ENCODE measurements at regions not wholly inside any gene's neighbourhood (a gene's known extent, or its start where the extent isn't known, plus 50 kb on each side); places are given as distances from the start of the nearest gene placed in this dataset.
"Not testable (repeated sequence)": the region's sequence is repeated elsewhere in the genome, so short reads cannot be mapped to it uniquely, and the experiment has no call there.

DNA sequence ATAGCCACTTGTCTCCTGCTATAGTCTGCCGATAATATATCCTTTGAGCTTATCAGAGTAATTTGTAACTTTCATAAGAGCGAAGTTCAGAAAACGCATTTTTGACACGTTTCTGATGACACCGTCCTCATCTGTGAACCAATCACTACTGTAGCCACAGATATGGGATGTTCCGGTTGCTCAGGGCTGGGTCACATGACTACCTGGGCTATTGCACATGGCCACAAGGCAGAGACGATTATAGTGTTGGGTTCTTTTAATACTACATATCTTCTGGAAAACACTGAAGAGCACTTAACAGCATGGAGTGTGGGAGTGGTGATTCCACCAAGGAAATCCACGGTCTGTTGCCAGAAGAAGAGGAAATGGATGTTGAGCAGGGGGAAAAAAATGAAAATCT lies 115.0 kb upstream of the ADRA1B start:
- in situ Hi-C loops (cut with HindIII; ENCODE audit: low pct_ligation_motif_present, low pct_unique_long_range_greater_than_20kb, low sequenced_read_pairs) = no loop called here
- DNase-seq = no peak

DNA sequence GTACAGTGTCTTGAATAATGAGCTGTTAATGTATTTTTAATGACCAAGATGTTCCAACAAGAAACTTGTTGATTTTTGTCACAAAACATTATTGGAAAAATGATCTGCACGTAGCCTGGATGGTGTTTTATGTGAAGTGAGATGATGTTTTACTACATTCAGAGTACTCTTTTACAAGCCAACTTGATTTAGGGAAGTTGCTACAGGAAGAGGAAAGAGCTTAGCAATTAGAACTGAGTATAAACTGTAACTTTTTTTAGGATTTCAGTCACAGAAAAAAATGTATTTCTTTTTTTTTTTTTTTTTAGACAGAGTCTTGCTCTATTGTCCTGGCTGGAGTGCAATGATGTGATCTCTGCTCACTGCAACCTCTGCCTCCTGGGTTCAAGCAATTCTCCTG lies 113.6 kb upstream of the ADRA1B start:
- in situ Hi-C loops (cut with HindIII; ENCODE audit: low pct_ligation_motif_present, low pct_unique_long_range_greater_than_20kb, low sequenced_read_pairs) = no loop called here
- DNase-seq = no peak

DNA sequence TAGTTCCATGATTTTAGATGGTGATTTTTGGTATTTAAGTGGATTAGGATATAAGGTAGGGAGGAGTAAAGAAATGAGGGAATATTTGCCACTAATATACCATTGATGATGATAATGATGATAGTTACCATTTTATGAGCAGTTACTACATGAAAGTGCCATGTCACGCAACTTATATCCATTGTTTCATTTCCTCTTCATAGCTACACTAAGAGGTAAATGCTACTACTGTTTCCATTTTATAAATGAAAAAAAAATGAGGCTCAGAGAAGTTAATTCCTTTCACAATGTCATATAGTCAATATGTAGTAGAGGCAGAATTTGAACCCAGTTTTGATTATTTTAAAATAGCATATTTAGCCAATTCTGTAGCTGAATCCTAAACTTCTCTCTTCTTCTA lies 112.2 kb upstream of the ADRA1B start:
- in situ Hi-C loops (cut with HindIII; ENCODE audit: low pct_ligation_motif_present, low pct_unique_long_range_greater_than_20kb, low sequenced_read_pairs) = no loop called here
- DNase-seq = no peak

DNA sequence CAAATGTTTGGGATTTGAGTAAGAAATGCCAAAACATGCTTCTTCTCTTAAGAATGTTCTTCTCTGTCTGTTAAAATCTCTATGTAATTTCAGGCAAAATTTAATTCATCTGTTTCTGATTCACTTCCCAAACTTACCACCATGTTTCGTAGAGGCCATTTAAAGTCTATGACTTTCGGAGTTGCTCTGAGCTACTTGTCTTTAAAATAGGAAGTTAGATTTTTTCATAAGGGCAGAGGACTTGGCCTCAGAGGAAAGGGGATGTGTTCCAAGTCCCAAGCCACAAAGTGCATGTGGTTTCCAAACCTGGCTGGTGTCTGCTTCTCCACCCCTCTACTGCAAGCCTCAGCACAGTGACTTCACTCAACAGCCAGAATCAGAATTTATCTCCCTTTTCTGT lies 111.3 kb upstream of the ADRA1B start:
- no peak for DNase-seq
- in situ Hi-C loops (cut with HindIII; ENCODE audit: low pct_ligation_motif_present, low pct_unique_long_range_greater_than_20kb, low sequenced_read_pairs) = no loop called here

DNA sequence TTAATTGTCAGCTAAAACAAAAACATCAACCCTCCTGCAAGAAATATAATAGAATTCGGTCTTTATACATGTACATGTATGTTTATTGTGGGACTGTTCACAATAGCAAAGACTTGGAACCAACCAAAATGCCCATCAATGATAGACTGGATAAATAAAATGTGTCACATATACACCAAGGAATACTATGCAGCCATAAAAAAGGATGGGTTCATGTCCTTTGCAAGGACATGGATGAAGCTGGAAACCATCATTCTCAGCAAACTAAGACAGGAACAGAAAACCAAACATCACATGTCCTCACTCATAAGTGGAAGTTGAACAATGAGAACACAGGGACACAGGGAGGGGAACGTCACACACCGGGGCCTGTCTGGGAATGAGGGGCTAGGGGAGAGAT lies 109.1 kb upstream of the ADRA1B start:
- DNase-seq; in situ Hi-C loops (cut with HindIII; ENCODE audit: low pct_ligation_motif_present, low pct_unique_long_range_greater_than_20kb, low sequenced_read_pairs): not testable (repeated sequence)

DNA sequence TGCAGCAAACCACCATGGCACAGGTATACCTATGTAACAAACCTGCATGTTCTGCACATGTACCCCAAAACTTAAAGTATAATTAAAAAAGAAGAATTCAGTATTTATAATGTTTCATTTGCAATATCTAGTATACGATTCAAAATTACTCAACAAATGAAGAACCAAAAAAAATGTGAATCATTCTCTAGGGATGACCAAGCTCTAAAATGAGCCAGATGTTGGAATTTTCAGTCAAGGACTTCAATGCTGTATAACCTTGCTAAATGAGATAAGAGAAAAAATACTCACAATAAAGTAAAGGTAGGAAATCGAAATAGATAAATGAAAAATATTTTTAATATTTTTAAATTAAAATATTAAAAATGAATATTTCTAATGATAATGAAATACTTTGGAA lies 108.7 kb upstream of the ADRA1B start:
- in situ Hi-C loops (cut with HindIII; ENCODE audit: low pct_ligation_motif_present, low pct_unique_long_range_greater_than_20kb, low sequenced_read_pairs) = no loop called here
- DNase-seq = no peak

DNA sequence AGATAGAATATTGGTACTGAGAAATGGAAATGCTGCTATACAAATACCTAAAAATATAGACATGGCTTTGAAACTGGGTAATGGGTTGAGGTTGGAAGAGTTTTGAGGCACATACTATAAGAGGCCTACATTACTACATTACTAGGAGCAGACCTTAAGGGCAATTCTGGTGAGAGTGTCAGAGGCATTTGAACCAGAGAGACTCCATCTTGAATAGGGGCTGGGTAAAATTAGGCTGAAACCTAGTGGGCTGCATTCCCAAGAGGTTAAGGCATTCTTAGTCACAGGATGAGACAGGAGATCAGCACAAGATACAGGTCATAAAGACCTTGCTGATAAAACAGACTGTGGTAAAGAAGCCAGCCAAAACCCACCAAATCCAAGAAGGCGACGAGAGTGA lies 104.6 kb upstream of the ADRA1B start:
- DNase-seq = no peak
- in situ Hi-C loops (cut with HindIII; ENCODE audit: low pct_ligation_motif_present, low pct_unique_long_range_greater_than_20kb, low sequenced_read_pairs) = no loop called here

DNA sequence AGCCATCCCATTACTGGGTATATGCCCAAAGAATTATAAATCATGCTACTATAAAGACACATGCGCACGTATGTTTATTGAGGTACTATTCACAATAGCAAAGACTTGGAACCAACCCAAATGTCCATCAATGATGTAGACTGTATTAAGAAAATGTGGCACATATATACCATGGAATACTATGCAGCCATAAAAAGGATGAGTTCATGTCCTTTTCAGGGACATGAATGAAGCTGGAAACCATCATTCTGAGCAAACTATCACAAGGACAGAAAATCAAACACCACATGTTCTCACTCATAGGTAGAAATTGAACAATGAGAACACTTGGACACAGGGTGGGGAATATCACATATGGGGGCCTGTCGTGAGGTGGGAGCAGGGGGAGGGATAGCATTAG lies 103.5 kb upstream of the ADRA1B start:
- in situ Hi-C loops (cut with HindIII; ENCODE audit: low pct_ligation_motif_present, low pct_unique_long_range_greater_than_20kb, low sequenced_read_pairs); DNase-seq: not testable (repeated sequence)

DNA sequence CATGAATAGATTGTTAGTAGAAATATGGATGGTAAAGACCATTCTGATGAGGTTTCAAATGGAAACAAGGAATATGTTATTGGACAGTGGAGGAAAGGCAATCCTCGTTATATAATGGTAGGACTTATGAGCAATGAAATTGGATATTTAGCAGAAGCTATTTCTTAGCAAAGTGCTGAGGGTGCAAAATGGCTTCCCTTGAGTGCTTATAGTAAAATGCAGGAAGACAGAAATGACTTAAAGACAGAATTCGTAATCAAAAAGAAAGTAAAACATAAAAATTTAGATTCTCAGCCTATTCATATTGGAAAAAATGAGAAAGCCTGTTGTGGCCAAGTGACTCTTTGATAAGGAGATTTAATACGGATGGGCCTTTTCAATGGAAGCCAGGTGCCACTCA lies 102.1 kb upstream of the ADRA1B start:
- in situ Hi-C loops (cut with HindIII; ENCODE audit: low pct_ligation_motif_present, low pct_unique_long_range_greater_than_20kb, low sequenced_read_pairs) = no loop called here
- DNase-seq = no peak

DNA sequence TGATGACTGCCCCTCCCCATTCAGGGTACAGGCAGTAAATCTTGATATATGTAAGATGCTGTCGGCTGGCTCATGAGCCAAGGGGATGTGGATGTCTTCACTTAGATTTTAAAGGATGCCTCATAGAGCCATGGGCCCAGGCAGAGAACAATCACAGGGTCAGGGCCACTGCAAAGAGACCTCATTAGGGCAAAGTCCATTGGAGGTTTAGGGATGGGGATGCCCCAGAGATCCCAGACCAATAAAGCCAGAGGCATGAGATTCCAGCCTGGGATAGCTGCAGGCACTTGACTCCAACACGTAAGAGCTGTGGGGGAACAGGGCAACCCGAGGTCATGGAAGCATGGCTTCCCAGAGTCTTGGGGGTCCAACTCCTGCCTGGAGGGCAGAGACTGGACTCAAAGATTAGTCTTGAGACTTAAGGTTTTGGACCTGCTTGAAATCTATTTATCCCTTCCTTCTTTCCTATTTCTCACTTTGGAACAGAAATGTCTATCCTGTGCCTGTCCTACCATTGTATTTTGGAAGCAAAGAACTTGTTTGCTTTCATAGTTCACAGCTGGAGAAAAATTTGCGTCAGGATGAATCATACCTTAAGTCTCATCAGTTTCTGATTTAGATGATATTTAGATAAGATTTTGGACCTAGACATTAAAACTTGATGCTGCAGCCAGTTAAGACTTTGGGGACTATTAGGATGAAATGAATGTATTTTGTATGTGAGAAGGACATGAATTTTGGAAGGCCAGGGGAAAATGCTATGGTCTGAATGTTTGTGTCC lies 101.3 kb upstream of the ADRA1B start:
- in situ Hi-C loops (cut with HindIII; ENCODE audit: low pct_ligation_motif_present, low pct_unique_long_range_greater_than_20kb, low sequenced_read_pairs) = no loop called here
- no peak for DNase-seq

DNA sequence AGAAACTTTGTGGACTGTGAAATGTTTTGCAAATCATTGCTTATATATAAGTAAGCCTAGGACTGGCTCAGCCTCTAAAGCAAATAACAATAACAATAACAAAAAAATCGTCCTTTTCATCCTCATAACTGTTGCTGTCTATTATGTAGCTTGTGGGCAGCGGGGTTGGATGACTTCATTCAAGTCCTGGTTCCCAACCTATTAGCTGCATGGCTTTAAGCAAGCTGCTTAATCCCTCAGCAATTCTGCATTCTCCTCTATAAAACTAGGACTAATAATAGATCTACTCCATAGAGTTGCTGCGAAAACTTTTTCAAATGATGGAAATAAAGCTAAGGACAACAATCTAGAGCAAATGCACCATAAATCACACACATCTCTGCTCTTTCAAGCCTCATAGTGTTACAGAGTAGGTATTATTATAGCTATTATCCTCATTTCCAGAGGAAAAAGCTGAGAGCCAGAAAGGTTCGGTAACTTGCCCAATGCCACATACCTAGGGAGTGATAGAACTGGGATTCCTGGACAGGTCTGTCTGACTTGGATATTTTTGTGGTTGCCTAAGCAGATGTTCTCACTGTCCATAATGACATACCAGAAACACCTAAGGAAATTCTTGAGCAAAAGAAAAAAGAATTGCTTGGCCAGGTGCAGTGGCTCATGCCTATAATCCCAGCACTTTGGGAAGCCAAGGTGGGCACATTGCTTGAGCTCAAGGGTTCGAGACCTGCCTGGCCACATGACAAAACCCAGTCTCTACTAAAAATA lies 98.8 kb upstream of the ADRA1B start:
- in situ Hi-C loops (cut with HindIII; ENCODE audit: low pct_ligation_motif_present, low pct_unique_long_range_greater_than_20kb, low sequenced_read_pairs) = no loop called here
- no peak for DNase-seq

DNA sequence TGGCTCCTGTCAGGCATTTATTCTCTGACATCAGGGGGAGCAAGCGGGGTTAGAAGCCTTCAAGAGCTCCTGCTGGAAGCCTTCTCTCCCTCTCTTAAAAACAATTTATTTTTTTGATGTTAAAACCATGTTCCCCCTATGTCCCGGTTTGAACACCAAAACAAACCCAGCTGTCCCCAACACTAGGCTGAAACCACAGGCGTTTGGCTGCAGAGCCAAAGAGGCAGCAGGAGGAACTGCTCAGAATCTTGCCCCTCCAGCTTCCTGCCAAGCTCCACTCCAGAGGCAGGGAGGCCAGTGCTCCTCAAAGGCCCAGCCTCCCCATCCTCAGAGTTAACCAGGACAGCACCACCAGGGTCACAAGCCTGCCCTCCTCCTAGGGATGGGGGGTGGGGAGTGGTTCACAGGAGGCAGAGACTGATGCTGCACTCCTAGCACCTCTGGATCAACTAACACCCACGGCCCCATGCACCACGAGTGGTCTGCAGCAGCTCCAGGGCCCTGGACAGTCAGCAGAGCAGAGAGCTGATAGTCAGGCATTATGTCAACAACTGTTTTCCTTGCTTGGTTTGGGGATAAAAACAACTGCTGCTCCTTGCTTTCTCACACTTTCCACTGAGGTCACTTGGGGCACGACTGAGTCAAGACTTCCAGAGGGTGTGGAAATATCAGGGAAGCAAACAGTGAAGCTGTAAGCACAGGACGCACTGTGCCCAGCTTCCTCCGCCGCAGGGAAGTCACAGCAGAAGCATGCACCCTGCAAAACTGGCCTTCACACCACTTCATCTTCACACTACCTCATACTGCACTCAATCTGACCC lies 96.5 kb upstream of the ADRA1B start:
- in situ Hi-C loops (cut with HindIII; ENCODE audit: low pct_ligation_motif_present, low pct_unique_long_range_greater_than_20kb, low sequenced_read_pairs) = no loop called here
- no peak for DNase-seq

DNA sequence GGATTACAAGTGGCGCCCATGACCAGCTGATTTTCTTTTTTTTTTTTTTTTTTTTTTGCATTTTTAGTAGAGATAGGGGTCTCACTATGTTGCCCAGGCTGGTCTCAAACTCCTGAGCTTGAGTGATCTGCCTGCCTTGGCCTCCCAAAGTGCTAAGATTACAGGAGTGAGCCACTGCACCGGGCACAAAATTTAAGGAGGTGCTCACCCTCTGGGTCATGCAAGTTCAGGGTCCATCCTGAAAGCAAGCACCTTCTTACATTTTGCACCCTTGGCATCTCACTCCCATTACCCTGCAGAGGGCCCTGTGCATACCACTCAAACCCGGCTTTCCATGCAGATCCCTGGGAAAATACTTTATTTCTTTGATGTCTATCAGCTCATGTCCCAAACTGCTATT lies 95.6 kb upstream of the ADRA1B start:
- no peak for DNase-seq
- in situ Hi-C loops (cut with HindIII; ENCODE audit: low pct_ligation_motif_present, low pct_unique_long_range_greater_than_20kb, low sequenced_read_pairs) = no loop called here

DNA sequence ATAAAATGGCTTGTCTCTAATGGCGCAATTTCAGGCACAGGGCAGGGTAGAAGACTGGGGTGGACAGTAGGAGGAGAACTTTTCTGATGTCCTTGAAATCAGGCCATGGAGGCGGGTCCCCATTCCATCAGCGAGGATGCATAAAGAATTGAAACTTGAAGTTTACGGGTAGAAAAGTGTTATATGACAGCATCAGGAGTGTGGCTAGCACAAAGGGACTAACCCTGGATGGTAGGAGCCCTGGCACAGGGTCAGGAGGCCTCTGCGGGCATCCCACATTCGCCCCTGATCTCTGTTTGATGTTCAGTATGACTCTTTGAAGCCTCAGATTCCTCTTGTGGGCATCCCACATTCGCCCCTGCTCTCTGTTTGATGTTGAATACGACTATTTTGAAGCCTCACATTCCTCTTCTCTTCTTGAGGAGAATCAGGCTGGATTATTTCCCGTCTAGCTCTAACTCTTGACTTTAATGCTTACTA lies 94.8 kb upstream of the ADRA1B start:
- in situ Hi-C loops (cut with HindIII; ENCODE audit: low pct_ligation_motif_present, low pct_unique_long_range_greater_than_20kb, low sequenced_read_pairs) = no loop called here
- no peak for DNase-seq

DNA sequence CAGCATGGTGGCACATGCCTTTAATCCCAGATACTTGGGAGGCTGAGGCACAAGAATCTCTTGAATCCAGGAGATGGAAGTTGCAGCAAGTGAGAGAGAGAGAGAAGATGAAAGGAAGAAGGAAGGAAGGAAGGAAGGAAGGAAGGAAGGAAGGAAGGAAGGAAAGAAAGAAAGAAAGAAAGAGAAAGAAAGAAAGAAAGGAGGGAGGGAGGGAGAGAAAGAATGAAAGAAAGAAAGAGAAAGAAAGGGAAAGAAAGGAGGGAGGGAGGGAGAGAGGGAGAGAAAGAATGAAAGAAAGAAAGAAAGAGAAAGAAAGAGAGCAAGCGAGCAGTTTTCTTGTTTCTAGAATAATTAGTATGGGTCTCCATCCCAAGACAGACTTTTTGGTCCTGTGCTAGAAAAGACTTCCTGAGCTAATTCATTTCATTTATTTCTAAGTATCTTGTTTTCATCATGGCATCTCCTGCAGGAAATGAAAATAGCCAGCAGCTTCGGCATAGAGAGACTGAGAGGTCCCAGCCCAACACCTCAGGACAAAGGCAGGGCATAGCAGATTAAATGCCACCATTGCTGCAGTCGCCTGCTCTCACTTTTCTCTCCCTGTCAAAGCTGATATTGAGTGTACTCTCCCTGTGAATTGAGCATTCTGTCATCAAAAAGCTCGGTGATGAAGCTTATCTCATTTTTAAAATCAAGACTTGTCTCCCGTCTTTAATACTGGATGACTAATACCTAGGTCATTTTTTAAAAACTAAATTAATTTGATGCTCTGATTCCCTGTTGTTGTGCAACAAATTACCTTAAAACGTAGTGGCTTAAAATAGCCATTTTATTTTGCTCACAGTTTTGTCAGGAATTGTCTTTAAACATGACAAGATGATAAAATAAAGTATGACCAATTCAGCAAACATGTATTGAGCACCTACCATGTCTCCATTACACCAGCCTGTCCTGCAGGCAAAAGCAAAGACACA lies 91.8 kb upstream of the ADRA1B start:
- in situ Hi-C loops (cut with HindIII; ENCODE audit: low pct_ligation_motif_present, low pct_unique_long_range_greater_than_20kb, low sequenced_read_pairs) = no loop called here
- no peak for DNase-seq

DNA sequence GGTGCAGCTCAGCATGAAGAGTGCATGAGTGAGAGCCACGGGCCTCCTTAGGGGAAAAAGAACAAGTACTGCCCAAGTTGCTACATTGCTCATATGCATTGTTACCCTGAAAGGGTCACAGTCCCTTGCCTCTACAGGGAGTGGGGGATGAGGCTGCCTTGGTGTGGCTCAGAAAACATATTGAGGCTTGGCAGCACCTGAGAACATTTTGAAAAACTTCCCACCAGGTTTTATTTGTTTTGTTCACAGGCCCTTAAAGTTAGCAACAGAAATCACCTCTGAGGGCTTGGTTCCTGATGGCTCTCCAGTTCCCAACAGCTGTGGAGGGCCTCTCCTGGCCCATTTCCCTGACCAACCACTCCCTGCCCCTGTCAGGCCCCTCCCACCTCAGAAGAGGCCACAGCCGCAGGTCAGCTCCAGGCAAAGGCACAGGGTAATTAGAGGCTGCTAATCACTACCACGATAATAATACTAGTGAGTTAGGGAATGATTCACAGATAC lies 90.7 kb upstream of the ADRA1B start:
- no peak for DNase-seq
- in situ Hi-C loops (cut with HindIII; ENCODE audit: low pct_ligation_motif_present, low pct_unique_long_range_greater_than_20kb, low sequenced_read_pairs) = no loop called here

DNA sequence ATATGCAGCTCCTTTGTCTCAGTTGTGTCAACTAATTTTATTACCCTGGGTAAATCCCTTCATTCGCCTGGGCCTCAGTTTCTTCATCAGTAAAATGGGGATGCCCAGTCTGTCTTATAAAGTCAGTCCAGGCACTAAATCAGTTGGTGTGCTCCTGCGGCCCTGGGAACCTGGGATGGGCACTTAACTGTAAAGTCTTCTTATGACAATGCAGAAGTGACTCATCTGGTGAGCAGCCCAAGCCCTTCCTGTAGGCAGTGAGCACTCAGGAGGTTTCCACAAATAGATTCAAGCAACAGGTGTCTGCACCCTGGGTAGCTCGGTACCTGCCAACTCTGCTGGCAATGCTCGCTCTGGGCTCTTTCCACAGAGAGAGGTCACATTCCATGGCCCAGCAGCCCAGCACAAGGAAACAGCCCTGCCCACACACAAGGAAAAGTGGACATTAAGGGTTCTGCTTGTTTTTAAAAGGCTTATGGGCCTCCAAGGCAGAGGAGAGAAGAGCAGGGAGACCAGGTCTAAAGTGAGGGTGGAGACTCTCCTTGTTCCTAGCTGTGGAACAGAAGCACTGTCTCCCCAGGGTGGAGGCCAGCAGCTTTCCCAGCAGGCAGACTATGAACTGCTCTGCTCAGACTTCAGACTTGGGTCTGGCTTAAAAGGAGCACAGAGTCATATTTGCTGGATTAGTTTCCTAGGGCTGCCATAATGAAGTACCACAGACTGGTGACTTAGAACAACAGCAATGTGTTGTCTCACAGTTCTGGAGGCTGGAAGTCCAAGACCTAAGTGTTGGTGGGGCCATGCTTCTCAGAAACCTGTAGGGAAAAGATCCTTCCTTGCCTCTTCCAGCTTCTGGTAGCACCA lies 89.7 kb upstream of the ADRA1B start:
- peak; percentile 74 for DNase-seq
- in situ Hi-C loops (cut with HindIII; ENCODE audit: low pct_ligation_motif_present, low pct_unique_long_range_greater_than_20kb, low sequenced_read_pairs) = no loop called here
